ENCODE measurements at regions not wholly inside any gene's neighbourhood (a gene's known extent, or its start where the extent isn't known, plus 50 kb on each side); places are given as distances from the start of the nearest gene placed in this dataset.

- H3K27me3 Mint-ChIP-seq (ENCODE audit: unreplicated experiment) = no peaks in the 10 kb centered on the region
- H3K27ac Mint-ChIP-seq (ENCODE audit: unreplicated experiment) = no peak overlapping the region
- TF ChIP-seq CTCF (IDR thresholded peaks at IDR 0.05; ENCODE audit: partially characterized antibody, unreplicated experiment) = no peak
- no peak overlapping the region for H3K4me3 Mint-ChIP-seq (ENCODE audit: unreplicated experiment)
- peaks cover 1% of the 10 kb centered on the region for H3K9me3 Mint-ChIP-seq (ENCODE audit: unreplicated experiment)
- no peaks in the 10 kb centered on the region for H3K36me3 Mint-ChIP-seq (ENCODE audit: unreplicated experiment)
- no peak for DNase-seq
- no peaks in the 10 kb centered on the region for H3K4me1 Mint-ChIP-seq (ENCODE audit: low read depth, unreplicated experiment)
Observed at GRCh38 chr3:101123081-101123480, 129.9 kb upstream of the ABI3BP start.

GRCh38 chr3:101122681-101123080 is 129.5 kb upstream of the ABI3BP start:
- H3K27ac Mint-ChIP-seq (ENCODE audit: unreplicated experiment) = no peak overlapping the region
- TF ChIP-seq CTCF (IDR thresholded peaks at IDR 0.05; ENCODE audit: partially characterized antibody, unreplicated experiment) = no peak
- no peak overlapping the region for H3K4me3 Mint-ChIP-seq (ENCODE audit: unreplicated experiment)
- no peaks in the 10 kb centered on the region for H3K36me3 Mint-ChIP-seq (ENCODE audit: unreplicated experiment)
- no peak for DNase-seq
- no peaks in the 10 kb centered on the region for H3K4me1 Mint-ChIP-seq (ENCODE audit: low read depth, unreplicated experiment)
- H3K27me3 Mint-ChIP-seq (ENCODE audit: unreplicated experiment) = no peaks in the 10 kb centered on the region
- H3K9me3 Mint-ChIP-seq (ENCODE audit: unreplicated experiment) = peaks cover 1% of the 10 kb centered on the region

GRCh38 chr3:101120039-101120438 is 126.8 kb upstream of the ABI3BP start:
- DNase-seq = no peak
- no peak for TF ChIP-seq CTCF (IDR thresholded peaks at IDR 0.05; ENCODE audit: partially characterized antibody, unreplicated experiment)
- no peaks in the 10 kb centered on the region for H3K36me3 Mint-ChIP-seq (ENCODE audit: unreplicated experiment)
- H3K9me3 Mint-ChIP-seq (ENCODE audit: unreplicated experiment) = peaks cover 1% of the 10 kb centered on the region
- no peaks in the 10 kb centered on the region for H3K4me1 Mint-ChIP-seq (ENCODE audit: low read depth, unreplicated experiment)
- no peak overlapping the region for H3K4me3 Mint-ChIP-seq (ENCODE audit: unreplicated experiment)
- H3K27me3 Mint-ChIP-seq (ENCODE audit: unreplicated experiment) = no peaks in the 10 kb centered on the region
- no peak overlapping the region for H3K27ac Mint-ChIP-seq (ENCODE audit: unreplicated experiment)

GRCh38 chr3:101119535-101119934 is 126.3 kb upstream of the ABI3BP start:
- H3K4me3 Mint-ChIP-seq (ENCODE audit: unreplicated experiment) = no peak overlapping the region
- no peaks in the 10 kb centered on the region for H3K36me3 Mint-ChIP-seq (ENCODE audit: unreplicated experiment)
- H3K9me3 Mint-ChIP-seq (ENCODE audit: unreplicated experiment) = peaks cover 1% of the 10 kb centered on the region
- no peak for TF ChIP-seq CTCF (IDR thresholded peaks at IDR 0.05; ENCODE audit: partially characterized antibody, unreplicated experiment)
- DNase-seq = no peak
- no peaks in the 10 kb centered on the region for H3K27me3 Mint-ChIP-seq (ENCODE audit: unreplicated experiment)
- H3K27ac Mint-ChIP-seq (ENCODE audit: unreplicated experiment) = no peak overlapping the region
- no peaks in the 10 kb centered on the region for H3K4me1 Mint-ChIP-seq (ENCODE audit: low read depth, unreplicated experiment)

GRCh38 chr3:101117980-101118379 is 124.8 kb upstream of the ABI3BP start:
- H3K36me3 Mint-ChIP-seq (ENCODE audit: unreplicated experiment) = no peaks in the 10 kb centered on the region
- H3K4me3 Mint-ChIP-seq (ENCODE audit: unreplicated experiment) = no peak overlapping the region
- peaks cover 1% of the 10 kb centered on the region for H3K9me3 Mint-ChIP-seq (ENCODE audit: unreplicated experiment)
- no peak overlapping the region for H3K27ac Mint-ChIP-seq (ENCODE audit: unreplicated experiment)
- no peak for DNase-seq
- H3K27me3 Mint-ChIP-seq (ENCODE audit: unreplicated experiment) = no peaks in the 10 kb centered on the region
- TF ChIP-seq CTCF (IDR thresholded peaks at IDR 0.05; ENCODE audit: partially characterized antibody, unreplicated experiment) = no peak
- no peaks in the 10 kb centered on the region for H3K4me1 Mint-ChIP-seq (ENCODE audit: low read depth, unreplicated experiment)

All from glutamatergic neuron (in vitro differentiated cells).